Left hindlimb (tissue), 1 donor: ENCODE measurements at regions not wholly inside any gene's neighbourhood (a gene's known extent, or its start where the extent isn't known, plus 50 kb on each side); places are given as distances from the start of the nearest gene placed in this dataset.

Source experiments
- DNase-seq: peaks from one replicate; pipeline ENCODE4 v3.0.0-alpha.2; 2018

DNA sequence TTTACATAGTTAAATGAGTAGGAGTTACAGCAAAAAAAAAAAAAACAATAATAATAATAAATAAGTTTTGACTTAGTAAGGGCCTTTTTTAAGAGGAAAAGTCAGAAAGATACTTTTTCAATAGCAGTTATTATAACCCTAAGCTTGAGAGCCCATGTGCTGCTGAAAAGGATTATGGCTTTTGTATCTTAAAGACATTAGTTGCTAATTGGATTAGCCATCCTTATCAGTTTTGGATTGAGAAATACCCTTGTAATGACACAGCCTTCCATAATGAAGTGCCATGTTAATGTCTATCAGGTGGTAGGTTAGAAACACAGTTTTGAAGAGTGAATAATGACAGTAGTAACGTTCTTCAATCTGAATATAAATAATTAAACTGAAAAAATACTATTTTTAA, 554.0 kb downstream of the RIT2 start:
- no peak for DNase-seq

DNA sequence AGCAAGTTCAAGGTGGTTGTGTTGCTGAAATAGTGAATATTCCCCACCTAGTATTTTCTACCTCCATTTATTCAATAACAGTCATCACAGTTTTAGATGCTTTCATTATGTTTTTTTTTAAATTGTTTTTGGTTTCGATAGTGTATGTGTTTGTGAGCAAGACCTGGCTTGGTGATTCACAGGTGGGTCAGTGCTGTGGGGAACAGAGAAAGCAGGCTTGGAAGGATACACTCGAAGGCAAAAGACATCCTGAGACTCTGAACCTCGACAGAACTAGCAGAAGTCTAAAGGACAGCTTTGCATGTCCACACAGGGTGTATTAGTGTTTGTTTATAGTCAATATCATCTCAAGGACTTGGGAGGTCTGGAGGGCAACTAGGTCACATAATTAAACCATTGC, 551.5 kb downstream of the RIT2 start:
- no peak for DNase-seq

DNA sequence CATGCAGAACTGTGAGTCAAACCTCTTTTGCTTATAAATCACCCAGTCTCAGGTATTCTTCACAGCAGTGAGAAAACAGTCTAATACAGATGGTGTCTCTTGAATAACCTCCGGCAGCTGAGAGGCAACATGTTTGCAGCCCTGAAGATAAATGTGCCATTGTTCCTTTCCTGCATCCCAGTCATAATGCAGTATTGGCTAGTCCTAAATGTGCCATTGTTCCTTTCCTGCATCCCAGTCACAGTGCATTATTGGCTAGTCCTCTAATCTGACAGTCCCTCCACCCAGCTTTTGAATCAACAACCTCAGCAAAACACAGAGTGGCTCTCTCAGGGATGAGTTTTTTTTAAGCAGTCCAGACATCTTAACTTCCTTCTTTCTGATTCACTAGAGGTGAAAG, 550.7 kb downstream of the RIT2 start:
- DNase-seq = no peak

DNA sequence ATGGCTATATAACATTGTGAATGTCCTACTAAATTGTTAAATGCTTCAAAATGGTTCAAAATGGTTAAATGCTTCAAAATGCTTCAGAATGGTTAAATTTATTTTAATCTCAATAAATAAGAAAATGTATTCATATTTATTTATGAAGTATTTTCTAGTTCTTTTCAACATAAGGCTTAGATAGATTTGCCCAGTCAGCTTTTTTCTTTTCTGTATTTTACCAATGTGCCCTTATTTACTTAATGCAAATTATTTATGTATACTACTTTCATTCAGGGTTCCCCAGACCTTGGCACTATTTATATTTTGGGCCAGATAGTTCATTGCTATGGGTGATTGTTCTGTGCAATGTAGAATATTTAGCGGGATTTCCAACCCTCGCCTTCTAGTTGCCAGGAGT, 546.7 kb downstream of the RIT2 start:
- no peak for DNase-seq

DNA sequence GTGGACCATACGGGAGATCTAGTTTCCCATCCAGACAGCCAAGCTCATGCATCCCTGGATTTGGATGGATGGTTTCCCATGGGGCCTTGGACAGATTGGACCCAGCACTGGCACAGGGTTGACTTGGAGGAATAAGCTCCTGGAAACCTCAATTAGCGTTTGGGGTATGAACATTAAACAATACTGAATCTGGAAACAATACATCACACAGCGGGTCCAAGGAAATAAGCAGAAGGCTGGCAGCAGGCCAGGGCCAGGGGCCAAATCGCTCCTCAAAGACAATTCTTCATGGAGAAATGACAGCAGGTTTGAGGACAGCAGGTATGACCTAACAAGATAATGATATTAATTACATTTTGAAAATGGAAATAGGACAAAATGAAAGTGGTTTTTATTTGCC, 540.6 kb downstream of the RIT2 start:
- DNase-seq = no peak

DNA sequence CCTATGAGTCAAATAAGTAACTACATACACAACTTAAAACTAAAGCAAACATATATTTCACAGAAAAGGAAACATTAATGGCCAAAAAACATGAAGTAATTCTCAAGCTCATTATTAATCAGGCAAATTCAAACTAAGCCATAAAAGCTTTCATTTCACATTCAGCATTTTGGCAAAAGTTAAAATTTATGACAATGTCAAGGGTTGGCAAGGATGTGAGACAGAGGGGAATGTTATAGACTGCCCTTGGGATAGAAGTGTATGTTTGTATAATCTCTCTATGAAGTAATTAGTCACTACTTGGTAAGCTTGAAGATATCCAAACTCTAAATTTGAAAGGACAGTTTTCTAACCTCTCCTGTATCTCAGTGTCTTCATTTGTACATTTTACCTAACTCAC, 539.4 kb downstream of the RIT2 start:
- DNase-seq = no peak

DNA sequence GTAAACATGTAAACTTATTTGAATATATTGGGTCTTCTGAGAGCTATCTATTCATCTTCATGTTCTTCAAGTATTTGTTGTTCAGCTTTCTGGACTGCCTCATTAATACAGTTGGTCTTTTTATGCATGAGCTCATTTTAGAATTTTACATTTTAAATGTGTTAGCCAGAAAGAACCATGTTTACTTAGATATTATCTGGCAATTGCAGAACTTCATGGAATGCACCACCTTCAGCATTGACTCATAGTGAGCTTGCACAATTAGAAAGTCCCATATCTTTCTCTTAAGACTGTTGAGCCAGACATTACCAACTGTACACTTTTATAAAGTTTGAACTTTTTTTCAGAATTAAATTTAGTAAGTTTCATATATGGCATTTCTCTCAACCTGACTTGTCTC, 536.7 kb downstream of the RIT2 start:
- DNase-seq = no peak

DNA sequence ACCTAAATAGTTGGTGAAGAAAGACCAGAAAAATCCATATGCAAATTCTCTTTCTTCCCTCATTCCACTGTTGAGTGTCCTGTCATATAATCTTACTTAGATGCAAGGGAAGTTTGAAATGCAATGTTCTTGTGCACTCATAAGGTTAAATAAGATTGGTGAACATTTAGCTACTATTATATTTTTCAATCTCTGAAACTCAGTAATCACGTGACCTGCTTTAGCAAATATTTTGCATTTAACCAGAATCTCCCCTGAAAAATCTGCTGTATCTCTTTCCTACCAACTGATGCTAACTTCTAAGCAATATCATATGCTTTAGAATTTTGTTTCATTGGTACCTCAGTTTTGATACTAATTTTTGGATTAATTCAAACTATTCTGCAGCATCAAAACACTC, 533.2 kb downstream of the RIT2 start:
- no peak for DNase-seq

DNA sequence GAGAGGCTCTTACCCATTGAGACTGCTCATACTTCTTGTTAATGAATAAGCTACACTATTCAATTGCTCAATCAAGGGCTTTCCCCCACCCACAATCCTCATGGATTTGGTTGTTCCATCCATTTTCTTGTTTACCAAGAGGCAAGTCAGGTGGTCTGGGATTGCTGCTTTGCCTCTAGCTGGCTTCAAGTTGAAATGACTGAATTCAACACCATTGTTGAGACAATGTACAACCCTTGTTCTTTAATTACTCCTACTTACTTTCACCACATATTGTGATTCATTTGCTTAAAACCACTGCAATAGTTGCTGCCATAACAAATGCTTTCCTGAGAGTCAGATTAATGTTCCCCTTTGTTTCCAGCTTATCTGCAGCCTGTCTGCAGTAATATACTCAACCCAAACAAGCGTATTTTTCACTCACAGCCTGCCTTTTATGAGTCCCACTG, 532.2 kb downstream of the RIT2 start:
- DNase-seq = no peak

DNA sequence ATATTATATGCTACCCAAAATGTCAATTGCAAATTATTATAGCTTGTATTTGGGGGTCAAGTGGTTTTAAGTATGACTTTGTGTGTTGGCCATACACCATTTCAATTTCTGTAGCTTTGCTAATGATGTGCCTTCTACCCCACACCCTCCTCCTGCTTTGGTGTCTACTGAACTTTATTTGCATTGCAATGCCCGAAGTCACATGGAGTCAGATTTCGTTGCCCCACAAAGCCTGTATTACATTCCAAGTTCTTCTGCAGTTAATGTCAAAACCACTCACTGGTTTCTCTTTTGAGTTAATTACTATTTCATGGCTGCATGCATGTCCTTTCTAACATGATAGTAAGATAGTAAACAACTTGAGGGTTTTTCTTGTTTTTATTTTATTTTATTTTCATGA, 528.9 kb downstream of the RIT2 start:
- no peak for DNase-seq

DNA sequence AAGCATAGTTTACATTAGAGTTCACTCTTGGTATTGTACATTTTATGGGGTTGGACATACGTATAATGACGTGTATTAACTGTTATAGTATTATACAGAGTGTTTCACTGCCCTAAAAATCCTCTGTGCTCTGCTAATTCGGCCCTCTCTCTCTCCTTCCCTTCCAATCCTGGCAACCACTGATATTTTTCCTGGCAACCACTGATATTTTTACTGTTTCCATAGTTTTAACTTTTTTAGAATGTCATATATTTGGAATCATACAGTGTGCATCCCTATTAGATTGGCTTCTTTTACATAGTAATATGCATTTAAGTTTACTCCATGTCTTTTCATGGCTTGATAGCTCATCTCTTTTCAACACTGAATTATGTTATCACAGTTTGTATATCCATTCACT, 526.7 kb downstream of the RIT2 start:
- no peak for DNase-seq

DNA sequence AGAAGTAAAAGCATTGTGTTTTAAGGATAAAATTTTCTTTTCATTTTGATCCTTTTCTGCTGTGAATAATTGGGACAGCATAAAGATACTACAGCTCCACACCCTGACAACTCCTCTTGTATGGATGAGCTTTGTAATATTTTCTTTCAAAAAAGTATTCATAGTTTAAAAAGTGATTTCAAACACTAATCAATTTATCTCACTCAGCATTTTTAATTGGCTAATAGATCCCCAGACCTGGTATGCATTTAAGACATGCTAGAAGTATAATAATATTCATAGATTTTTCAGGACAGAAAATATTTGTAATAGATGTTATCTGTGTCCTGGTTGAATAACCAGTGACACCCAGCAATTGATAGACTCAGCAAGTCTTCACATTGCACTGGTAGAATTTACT, 510.7 kb downstream of the RIT2 start:
- DNase-seq = no peak

DNA sequence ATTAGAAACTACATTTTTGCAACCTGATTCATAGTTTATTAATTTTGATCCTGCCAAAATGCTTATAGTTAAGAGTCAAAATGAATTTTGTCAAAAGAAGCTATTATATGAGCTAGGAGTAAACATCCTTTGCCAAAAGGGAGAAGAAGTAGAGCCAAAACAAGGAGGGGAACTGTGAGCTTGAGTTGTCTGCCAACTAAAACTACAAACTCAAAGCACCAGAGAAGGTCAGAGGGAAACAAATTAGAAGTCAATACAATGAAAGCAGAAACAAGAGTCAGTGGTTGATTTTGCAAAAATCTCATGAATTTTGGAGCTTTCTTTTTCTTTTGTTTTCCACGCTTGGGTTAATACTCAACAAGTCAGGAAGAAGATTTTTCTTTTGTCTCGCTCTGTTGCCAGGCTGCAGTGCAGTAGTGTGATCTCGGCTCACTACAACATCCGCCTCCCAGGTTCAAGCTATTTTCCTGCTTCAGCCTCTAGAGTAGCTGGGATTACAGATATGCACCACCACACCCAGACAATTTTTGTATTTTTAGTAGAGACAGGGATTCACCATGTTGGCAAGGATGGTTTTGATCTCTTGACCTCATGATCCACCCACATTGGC, 508.5 kb downstream of the RIT2 start:
- no peak for DNase-seq

DNA sequence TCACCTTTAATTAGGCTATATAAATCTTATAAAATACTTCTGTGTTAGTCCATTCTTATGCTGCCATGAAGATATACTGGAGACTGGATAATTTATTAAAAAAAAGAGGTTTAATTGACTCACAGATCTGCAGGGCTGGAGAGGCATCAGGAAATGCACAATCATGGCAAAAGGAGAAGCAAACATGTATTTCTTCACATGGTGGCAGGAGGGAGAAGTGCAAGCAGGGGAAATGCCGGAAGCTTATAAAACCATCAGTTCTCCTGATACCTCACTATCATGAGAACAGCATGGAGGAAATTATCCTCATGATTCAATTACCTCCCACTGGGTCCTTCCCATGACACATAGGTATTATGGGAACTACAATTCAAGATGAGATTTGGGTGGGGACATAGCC, 504.4 kb downstream of the RIT2 start:
- no peak for DNase-seq

DNA sequence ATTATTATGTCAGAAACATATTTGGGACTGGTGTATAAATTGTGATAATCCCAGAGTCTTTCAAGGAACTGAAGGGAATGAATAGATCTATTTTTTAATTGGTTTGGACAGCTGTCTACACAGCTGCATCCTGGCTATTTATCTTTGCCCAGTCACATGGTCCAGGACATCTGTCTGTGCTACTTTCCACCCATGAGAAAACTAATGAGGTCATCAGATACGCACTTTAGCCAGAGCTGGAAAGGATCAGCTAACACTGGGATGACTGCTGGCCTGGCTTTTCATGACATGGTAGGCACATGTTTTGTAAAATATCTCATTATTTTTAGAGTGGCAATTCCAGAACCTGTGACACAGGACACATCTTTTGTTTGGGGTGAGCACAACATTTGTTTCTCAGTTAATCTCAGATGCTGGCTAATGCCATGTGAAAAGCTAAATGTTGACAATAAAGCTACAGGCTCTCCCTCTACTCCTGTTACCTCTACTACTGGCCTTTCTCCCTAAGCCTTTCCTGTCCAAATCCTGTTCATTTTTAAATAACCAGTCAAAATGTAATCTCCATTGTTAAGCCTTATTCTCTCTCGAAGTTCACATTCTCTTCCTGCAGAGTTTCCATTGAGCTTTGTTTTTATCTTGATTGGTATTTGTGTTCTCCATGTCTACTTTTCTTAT, 500.7 kb downstream of the RIT2 start:
- DNase-seq = peak; percentile 64

DNA sequence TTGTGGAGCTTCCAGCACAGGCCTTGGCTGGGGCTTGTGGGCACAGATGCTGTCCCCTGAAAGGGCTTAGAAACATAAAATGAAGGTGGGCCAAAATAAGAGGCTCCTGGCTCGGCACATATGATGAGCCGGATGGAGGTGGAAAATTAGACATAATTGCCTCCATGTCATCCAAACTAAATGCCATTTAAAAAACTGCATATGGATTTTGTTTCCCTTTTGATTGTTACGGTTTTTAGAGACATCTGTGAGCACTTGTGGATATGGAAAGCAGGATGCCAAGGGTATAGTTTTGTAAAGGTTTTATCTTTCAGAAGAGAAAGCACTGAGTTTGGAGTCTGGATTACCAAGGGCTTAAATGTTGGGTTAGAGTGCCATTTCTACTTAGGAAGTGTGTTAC, 498.3 kb downstream of the RIT2 start:
- no peak for DNase-seq

DNA sequence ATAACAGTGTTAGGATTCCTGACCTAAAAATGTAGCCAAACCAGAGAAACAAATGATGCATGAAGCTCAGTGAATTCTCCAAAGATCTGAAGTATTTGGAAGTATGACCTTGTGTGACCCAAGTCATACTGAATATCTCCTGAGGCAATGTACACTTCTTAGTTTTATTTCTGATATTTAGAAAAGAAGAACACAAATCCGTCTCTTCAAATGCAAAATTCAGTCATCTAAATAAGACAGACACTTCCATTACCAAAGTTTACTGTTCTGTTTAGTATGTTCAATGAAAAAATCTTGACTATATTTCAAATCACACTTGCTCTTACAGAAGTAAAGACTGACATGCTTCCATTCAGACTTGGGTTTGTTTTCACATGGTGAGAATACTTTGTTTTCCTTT, 495.7 kb downstream of the RIT2 start:
- DNase-seq = no peak

DNA sequence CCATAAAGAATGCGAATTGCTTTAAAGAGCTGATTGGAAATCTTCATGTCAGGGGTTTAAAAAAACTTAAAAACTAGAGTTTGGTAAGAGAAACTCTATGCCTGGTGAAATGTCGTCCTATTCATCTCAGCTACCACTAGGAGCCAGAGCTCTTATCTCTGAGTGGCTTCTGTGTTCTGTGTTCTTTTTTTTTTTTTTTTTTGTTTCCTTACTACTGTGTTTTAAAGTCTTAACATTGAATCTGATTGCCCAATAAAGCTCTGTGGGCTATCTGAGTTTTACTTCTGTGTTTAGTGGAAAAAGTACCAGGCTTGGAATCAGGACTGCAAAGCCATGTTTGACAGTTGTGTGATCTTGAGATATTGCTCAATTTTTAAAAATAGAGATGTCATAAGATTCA, 494.8 kb downstream of the RIT2 start:
- DNase-seq = no peak

DNA sequence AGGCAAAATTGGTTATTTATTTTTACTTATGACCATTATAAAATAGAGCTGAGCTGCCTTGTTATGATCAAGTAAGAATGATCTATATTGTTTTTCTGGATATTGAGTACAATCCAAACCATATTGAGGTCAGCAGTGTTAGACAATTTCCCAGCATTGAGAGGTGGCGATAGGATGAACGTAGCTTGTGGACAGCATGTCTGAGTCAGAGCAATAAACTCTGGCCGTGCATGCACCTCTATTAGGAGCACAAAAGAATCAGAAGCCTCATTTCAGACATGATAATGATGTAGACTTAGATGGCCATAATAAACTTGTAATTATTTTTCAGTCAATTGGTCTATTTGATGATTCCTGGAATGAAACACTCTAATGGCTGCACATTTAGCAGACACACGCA, 491.6 kb downstream of the RIT2 start:
- DNase-seq = no peak

DNA sequence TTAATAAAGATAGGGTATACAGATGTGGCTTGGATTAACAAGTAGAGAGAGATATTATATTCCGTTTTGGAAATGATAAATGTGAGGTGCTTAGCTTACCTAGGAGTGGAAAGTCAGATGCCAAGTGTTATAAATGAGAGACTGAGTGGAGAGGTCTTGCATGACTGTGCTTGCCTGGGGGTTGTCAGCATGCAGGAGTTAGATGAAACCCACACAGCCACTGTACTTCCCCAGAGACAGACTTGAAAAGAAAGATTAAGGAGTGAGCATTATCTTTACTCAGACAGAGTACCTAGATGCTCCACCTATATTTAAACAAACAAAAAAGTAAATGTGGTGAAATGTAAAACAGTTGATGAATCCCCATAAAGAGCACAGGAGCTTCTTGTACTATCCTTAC, 482.7 kb downstream of the RIT2 start:
- no peak for DNase-seq

DNA sequence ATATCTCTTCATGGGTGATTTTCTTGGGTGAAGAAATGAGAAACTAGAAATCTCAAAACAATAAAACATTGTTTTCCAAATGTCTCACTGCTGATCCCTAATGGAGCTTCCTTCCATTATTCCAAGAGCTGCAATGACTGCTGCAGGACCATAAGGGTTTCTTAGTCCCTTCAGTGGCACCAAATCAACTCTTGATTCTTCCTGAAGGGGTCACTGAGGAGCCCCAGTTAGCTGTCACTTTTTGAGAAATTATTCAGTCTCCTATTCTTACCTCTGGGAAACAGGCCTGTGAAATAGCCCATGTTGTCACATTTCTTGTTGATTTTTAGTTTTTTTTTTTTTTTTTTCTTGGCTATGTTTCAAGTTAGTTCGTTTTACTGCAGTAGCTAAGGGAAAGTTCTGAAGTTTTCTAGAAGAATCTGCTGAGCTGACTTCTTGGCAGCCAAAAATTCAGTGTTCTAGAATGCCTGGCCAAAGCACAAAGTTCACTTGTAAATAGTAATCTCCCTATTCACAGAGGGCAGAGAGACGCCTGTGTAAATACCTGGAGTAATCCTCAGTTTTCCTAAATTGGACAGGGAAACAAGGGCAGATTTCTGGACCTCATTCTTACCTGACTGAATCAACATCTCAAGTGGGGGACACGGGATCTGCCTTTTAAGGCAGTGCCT, 480.0 kb downstream of the RIT2 start:
- no peak for DNase-seq

DNA sequence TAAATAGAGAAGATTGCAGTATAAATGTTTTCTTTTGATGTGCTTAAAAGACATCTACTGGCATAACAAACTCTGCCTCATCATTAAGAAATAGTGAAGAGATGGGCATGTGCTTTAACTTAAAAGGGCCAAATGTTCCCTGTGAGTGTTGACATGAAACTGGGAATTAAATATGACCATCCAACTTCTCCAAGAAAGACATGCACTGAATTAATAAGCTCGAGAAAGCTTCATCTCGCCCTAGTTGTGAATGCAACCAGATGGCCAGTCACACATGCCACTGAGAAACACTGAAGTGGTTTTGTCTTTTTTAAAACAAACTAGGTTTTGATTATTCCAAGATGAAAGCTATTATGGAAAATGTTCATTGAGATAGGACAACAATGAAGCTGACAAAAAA, 479.2 kb downstream of the RIT2 start:
- DNase-seq = no peak

DNA sequence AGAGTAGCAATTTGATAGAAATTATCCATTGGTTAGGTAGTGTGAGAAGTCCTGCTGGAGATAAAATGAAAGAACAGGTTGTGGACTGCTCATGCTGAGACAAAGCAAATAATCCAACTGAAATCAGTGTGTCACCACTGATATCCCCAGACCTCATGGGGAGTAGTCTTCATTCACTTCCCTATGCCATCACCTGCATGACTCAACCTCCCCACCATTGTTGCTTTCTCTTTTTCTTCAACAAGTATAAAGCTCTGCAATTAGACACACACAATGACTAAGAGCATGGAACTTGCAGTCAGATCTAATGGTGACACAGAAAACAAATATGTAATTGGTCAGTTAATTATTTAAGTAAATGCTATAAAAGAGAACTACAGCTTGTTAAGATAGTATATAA, 475.3 kb downstream of the RIT2 start:
- no peak for DNase-seq

DNA sequence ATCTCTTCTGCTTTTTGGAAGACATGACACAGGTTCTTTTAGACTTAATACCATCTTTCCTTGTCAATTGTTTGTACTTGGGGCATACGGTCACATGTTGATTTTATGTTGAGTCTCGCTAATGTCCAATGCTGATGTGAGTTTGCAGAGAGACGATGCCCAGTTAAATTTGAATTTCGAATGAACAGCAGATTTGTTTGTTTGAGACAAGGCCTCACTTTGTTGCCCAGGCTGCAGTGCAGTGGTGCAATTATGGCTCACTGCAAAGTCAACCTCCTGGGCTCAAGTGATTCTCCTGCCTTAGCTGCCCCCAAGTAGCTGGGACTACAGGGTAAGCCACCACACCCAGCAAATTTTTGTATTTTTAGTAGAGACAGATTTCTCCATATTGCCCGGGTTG, 473.5 kb downstream of the RIT2 start:
- no peak for DNase-seq

DNA sequence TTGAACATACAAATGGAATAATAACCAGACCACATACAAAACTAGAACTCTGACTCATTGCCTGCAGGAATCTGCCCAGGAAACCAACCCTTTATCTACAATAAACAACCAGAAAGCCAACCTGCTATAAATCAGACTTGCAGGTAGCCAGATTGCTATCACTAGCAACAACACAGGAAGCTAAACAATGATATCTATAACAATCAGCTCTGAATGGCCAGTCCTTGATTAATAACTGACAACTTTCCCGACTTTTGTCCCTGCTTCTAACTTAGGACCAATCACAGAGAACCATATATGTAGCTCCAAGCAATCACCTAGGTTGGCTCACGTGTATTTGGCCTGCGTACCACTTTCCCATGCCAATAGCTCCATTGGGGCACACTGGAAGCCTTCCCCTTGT, 470.8 kb downstream of the RIT2 start:
- no peak for DNase-seq
